ENCODE measurements at regions not wholly inside any gene's neighbourhood (a gene's known extent, or its start where the extent isn't known, plus 50 kb on each side); places are given as distances from the start of the nearest gene placed in this dataset.

GRCh38 chr6:105452924-105453756 is 50.3 kb upstream of the PREP start:
- DNase-seq (ENCODE audit: low spot score) = no peak
